ENCODE measurements at regions not wholly inside any gene's neighbourhood (a gene's known extent, or its start where the extent isn't known, plus 50 kb on each side); places are given as distances from the start of the nearest gene placed in this dataset.

GRCh38 chr11:104259121-104259610 is 95.2 kb upstream of the PDGFD start:
- Histone ChIP-seq H4K20me1 (ENCODE audit: control insufficient read depth, extremely low read depth, insufficient read depth, low read length) (no peaks in the 10 kb centered on the region), H3K4me1 (ENCODE audit: control insufficient read depth, extremely low read depth, insufficient read depth, low read length) (no peaks in the 10 kb centered on the region), H3K27me3 (ENCODE audit: control insufficient read depth, extremely low read depth, insufficient read depth, low read length) (no peaks in the 10 kb centered on the region), H3K4me3 (ENCODE audit: control insufficient read depth in 2 of 3, extremely low read depth in 1 of 3, insufficient read depth in 2 of 3, low read depth in 1 of 3, low read length in 3 of 3) (no peak overlapping the region), H3K9me3 (ENCODE audit: control insufficient read depth, low read depth, low read length) (no peaks in the 10 kb centered on the region), H3K9ac (ENCODE audit: control insufficient read depth, extremely low read depth, insufficient read depth, low read length) (no peak overlapping the region), H3K4me2 (ENCODE audit: control insufficient read depth, extremely low read depth, insufficient read depth, low read depth, low read length) (no peak overlapping the region), H2AFZ (ENCODE audit: control insufficient read depth, low read length) (no peak overlapping the region), H3K36me3 (ENCODE audit: control insufficient read depth in 2 of 2, extremely low read depth in 1 of 2, insufficient read depth in 2 of 2, low read length in 2 of 2) (no peaks in the 10 kb centered on the region), H3K79me2 (ENCODE audit: control insufficient read depth, insufficient read depth, low read length) (no peaks in the 10 kb centered on the region), H3K27ac (ENCODE audit: control insufficient read depth, insufficient read depth, low read length) (no peak overlapping the region), H3K9me1 (ENCODE audit: control insufficient read depth, extremely low read depth, insufficient read depth, low read length) (no peaks in the 10 kb centered on the region)
- FAIRE-seq (no peak), DNase-seq (ENCODE audit: low read depth, low spot score) (no peak)
- TF ChIP-seq CTCF (optimal IDR thresholded peaks at IDR 0.05 in 1 of 3, IDR thresholded peaks at IDR 0.05 in 1 of 3, conservative IDR thresholded peaks at IDR 0.05 in 1 of 3; ENCODE audit: extremely low read depth in 1 of 3, insufficient read depth in 2 of 3, low read length in 3 of 3) (no peak), EZH2 (IDR thresholded peaks at IDR 0.05; ENCODE audit: low read length) (no peak)
- dilution Hi-C loops (cut with MboI; ENCODE audit: extremely low pct_ligation_motif_present, low sequenced_read_pairs) = no loop called here

DNA sequence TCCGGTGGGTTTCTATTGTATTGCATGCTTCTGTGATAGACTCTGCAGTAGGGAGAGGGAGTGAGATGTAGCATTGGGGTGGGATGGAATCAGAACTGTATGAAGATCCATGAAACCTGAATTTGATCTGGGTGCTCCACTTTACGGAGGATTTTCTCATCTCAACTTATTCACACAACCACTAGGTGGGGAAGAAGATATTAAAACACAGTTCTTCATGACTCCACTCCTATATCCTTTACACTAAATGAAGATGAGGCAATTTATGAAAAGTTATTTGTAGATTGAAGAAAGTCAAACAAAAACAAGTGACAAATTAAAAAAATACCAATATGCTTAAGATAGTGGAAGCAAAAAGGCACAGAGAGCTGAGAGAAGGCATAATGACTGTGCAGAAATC is 92.6 kb upstream of the PDGFD start:
- no peak for DNase-seq (ENCODE audit: low read depth, low spot score)

More for the DNA sequence above, 92.6 kb upstream of the PDGFD start:
- H4K20me1 ChIP-seq (ENCODE audit: control insufficient read depth, extremely low read depth, insufficient read depth, low read length) = no peaks in the 10 kb centered on the region
- H3K79me2 ChIP-seq (ENCODE audit: control insufficient read depth, insufficient read depth, low read length) = no peaks in the 10 kb centered on the region
- TF ChIP-seq EZH2 (IDR thresholded peaks at IDR 0.05; ENCODE audit: low read length) (no peak), CTCF (optimal IDR thresholded peaks at IDR 0.05 in 1 of 3, IDR thresholded peaks at IDR 0.05 in 1 of 3, conservative IDR thresholded peaks at IDR 0.05 in 1 of 3; ENCODE audit: extremely low read depth in 1 of 3, insufficient read depth in 2 of 3, low read length in 3 of 3) (peak in 1 of 3 experiments; percentile 14)
- H3K9me1 ChIP-seq (ENCODE audit: control insufficient read depth, extremely low read depth, insufficient read depth, low read length) = no peaks in the 10 kb centered on the region
- no peak for FAIRE-seq
- H3K4me3 ChIP-seq (ENCODE audit: control insufficient read depth in 2 of 3, extremely low read depth in 1 of 3, insufficient read depth in 2 of 3, low read depth in 1 of 3, low read length in 3 of 3) = no peak overlapping the region
- no peaks in the 10 kb centered on the region for H3K9me3 ChIP-seq (ENCODE audit: control insufficient read depth, low read depth, low read length)
- H3K4me2 ChIP-seq (ENCODE audit: control insufficient read depth, extremely low read depth, insufficient read depth, low read depth, low read length) = no peak overlapping the region
- dilution Hi-C loops (cut with MboI; ENCODE audit: extremely low pct_ligation_motif_present, low sequenced_read_pairs) = no loop called here
- H3K4me1 ChIP-seq (ENCODE audit: control insufficient read depth, extremely low read depth, insufficient read depth, low read length) = no peaks in the 10 kb centered on the region
- no peaks in the 10 kb centered on the region for H3K27me3 ChIP-seq (ENCODE audit: control insufficient read depth, extremely low read depth, insufficient read depth, low read length)
- H3K27ac ChIP-seq (ENCODE audit: control insufficient read depth, insufficient read depth, low read length) = no peak overlapping the region
- H3K36me3 ChIP-seq (ENCODE audit: control insufficient read depth in 2 of 2, extremely low read depth in 1 of 2, insufficient read depth in 2 of 2, low read length in 2 of 2) = no peaks in the 10 kb centered on the region
- no peak overlapping the region for H2AFZ ChIP-seq (ENCODE audit: control insufficient read depth, low read length)
- no peak overlapping the region for H3K9ac ChIP-seq (ENCODE audit: control insufficient read depth, extremely low read depth, insufficient read depth, low read length)
